HepG2 (cell line): ENCODE measurements at regions not wholly inside any gene's neighbourhood (a gene's known extent, or its start where the extent isn't known, plus 50 kb on each side); places are given as distances from the start of the nearest gene placed in this dataset.

ENCODE experiments used
- ADNP ChIP-seq: sonication (generic); formaldehyde crosslinking; IDR thresholded peaks from 2 replicates; pipeline ENCODE4 v1.4.0; 2020; ENCODE audit warnings: missing genetic modification reagents
- ARNT ChIP-seq: fragments of 450-650 bp; IDR thresholded peaks from 2 replicates; pipeline ENCODE4 v1.6.1; 2017
- BHLHE40 ChIP-seq: IDR thresholded peaks from 2 replicates; pipeline ENCODE4 v1.6.1; 2011; ENCODE audit warnings: low read length, improper control_type of control experiment
- EP300 ChIP-seq, 3 experiments: sonication (generic) in 1 of 3; formaldehyde crosslinking in 1 of 3; IDR thresholded peaks; 2 replicates each; pipeline versions ENCODE4 v1.5.1 to v1.6.1; 2011 to 2020; ENCODE audit warnings: low read depth in 2 of 3, low read length in 2 of 3, borderline replicate concordance in 1 of 3, improper control_type of control experiment in 1 of 3, mild to moderate bottlenecking in 1 of 3, missing genetic modification reagents in 1 of 3, moderate library complexity in 1 of 3
- EZH2 ChIP-seq: conservative IDR thresholded peaks from 2 replicates; pipeline ENCODE4 v1.6.1; 2012; ENCODE audit warnings: mild to moderate bottlenecking, low read depth, low read length, moderate library complexity
- JUNB ChIP-seq: sonication (generic); formaldehyde crosslinking; IDR thresholded peaks from 2 replicates; pipeline ENCODE4 v1.8.0; 2022; ENCODE audit warnings: missing genetic modification reagents, mild to moderate bottlenecking, borderline replicate concordance
- REST ChIP-seq, 2 experiments: IDR thresholded peaks; 2 replicates each; pipeline ENCODE4 v1.6.1; 2011 to 2012; ENCODE audit warnings: low read length in 2 of 2, borderline replicate concordance in 1 of 2, low read depth in 1 of 2, mild to moderate bottlenecking in 1 of 2, moderate library complexity in 1 of 2
- RFX5 ChIP-seq: IDR thresholded peaks from 2 replicates; pipeline ENCODE4 v1.6.1; 2011; ENCODE audit warnings: low read depth, low read length, improper control_type of control experiment
- SETDB1 ChIP-seq: sonication (generic); formaldehyde crosslinking; IDR thresholded peaks from 2 replicates; pipeline ENCODE4 v1.5.1; 2020; ENCODE audit warnings: missing genetic modification reagents, mild to moderate bottlenecking, borderline replicate concordance
- TMF1 ChIP-seq: sonication (generic); formaldehyde crosslinking; IDR thresholded peaks from 2 replicates; pipeline ENCODE4 v1.8.1; 2022; ENCODE audit warnings: low read depth, missing genetic modification reagents
- ZFP37 ChIP-seq: sonication (generic); formaldehyde crosslinking; IDR thresholded peaks from 2 replicates; pipeline ENCODE4 v1.4.0; 2020; ENCODE audit warnings: missing genetic modification reagents, borderline replicate concordance
- ZNF274 ChIP-seq: sonication (generic); formaldehyde crosslinking; IDR thresholded peaks from 2 replicates; pipeline ENCODE4 v1.5.1; 2020; ENCODE audit warnings: mild to moderate bottlenecking, missing genetic modification reagents

GRCh38 chr7:49093218-49093617 lies 168.9 kb downstream of the CDC14C start:
- TF ChIP-seq JUNB (CRISPR knock-in tag) (no peak), ZNF274 (no peak), ZFP37 (CRISPR knock-in tag) (no peak), EZH2 (no peak), TMF1 (CRISPR knock-in tag) (no peak), ADNP (no peak), SETDB1 (no peak), EP300 (IDR thresholded peaks at IDR 0.05; ENCODE audit: low read depth in 2 of 2, low read length in 2 of 2) (no peak), EP300 (CRISPR knock-in tag; IDR thresholded peaks at IDR 0.05; ENCODE audit: borderline replicate concordance) (no peak), BHLHE40 (no peak), REST (IDR thresholded peaks at IDR 0.05; ENCODE audit: borderline replicate concordance in 1 of 2, low read depth in 1 of 2, low read length in 2 of 2) (no peak), RFX5 (no peak), ARNT (no peak)
